Tibial nerve (tissue), 4 donors: ENCODE measurements at regions not wholly inside any gene's neighbourhood (a gene's known extent, or its start where the extent isn't known, plus 50 kb on each side); places are given as distances from the start of the nearest gene placed in this dataset.

Experiments used
- DNase-seq, 2 donors: peaks; one replicate each; pipeline ENCODE4 v3.0.0-alpha.2; 2019; ENCODE audit warnings: low spot score in 2 of 2
- H3K27ac ChIP-seq, 4 donors: fragments of 200-600 bp; sonication (generic) in 3 of 4; one replicate each; pipeline ENCODE4 v1.5.1; 2017 to 2019; ENCODE audit warnings: mild to moderate bottlenecking in 1 of 4
- H3K27me3 ChIP-seq, 2 donors: fragments of 200-600 bp; sonication (generic) in 1 of 2; one replicate each; pipeline versions ENCODE4 v1.5.1 to v1.6.0; 2017 to 2019
- H3K36me3 ChIP-seq, 3 donors: fragments of 200-600 bp; sonication (generic); one replicate each; pipeline ENCODE4 v1.5.1; 2018 to 2019
- H3K4me1 ChIP-seq, 4 donors: fragments of 200-600 bp; sonication (generic) in 3 of 4; one replicate each; pipeline ENCODE4 v1.5.1; 2017 to 2019
- H3K4me3 ChIP-seq, 4 donors: fragments of 200-600 bp; sonication (generic) in 3 of 4; one replicate each; pipeline ENCODE4 v1.5.1; 2017 to 2019; ENCODE audit warnings: mild to moderate bottlenecking in 1 of 4, moderate library complexity in 1 of 4
- H3K9me3 ChIP-seq, 4 donors: fragments of 200-600 bp; sonication (generic) in 3 of 4; one replicate each; pipeline ENCODE4 v1.5.1; 2017 to 2019
- CTCF ChIP-seq, 5 experiments: fragments of 200-600 bp in 3 of 5; fragments of 450-650 bp in 2 of 5; sonication (generic) in 3 of 5; IDR thresholded peaks; one replicate each; pipeline ENCODE4 v1.5.1; 2016 to 2019; ENCODE audit warnings: antibody characterized with exemption in 5 of 5, mild to moderate bottlenecking in 3 of 5, moderate library complexity in 2 of 5
- EP300 ChIP-seq, 2 donors: sonication (generic); formaldehyde crosslinking; IDR thresholded peaks; one replicate each; pipeline ENCODE4 v1.6.1; 2017; ENCODE audit warnings: antibody characterized with exemption in 2 of 2, mild to moderate bottlenecking in 1 of 2
- POLR2A ChIP-seq, 2 donors: fragments of 450-650 bp; IDR thresholded peaks; one replicate each; pipeline ENCODE4 v1.6.1; 2017; ENCODE audit warnings: antibody characterized with exemption in 2 of 2, mild to moderate bottlenecking in 2 of 2, moderate library complexity in 2 of 2
- whole genome bisulfite sequencing, 2 donors: methylation state at CpG; one replicate each; pipeline ENCODE4 v1.1.5; 2018; 5-methylcytosine and 5-hydroxymethylcytosine counted together

GRCh38 chr2:21500401-21500945 lies 376.7 kb downstream of the TDRD15 start:
- Histone ChIP-seq H3K9me3 (no peaks in the 10 kb centered on the region), H3K36me3 (no peaks in the 10 kb centered on the region), H3K4me3 (no peak overlapping the region), H3K27ac (no peak overlapping the region), H3K27me3 (no peaks in the 10 kb centered on the region), H3K4me1 (no peaks in the 10 kb centered on the region)
- WGBS, 2 donors, result 67 to 74% methylated on average over 4 of the region's 4 CpGs
- no peak for DNase-seq
- no peak for TF ChIP-seq EP300 (IDR thresholded peaks at IDR 0.05)
- TF ChIP-seq POLR2A (IDR thresholded peaks at IDR 0.05), result no peak
- no peak for TF ChIP-seq CTCF (IDR thresholded peaks at IDR 0.05)

DNA sequence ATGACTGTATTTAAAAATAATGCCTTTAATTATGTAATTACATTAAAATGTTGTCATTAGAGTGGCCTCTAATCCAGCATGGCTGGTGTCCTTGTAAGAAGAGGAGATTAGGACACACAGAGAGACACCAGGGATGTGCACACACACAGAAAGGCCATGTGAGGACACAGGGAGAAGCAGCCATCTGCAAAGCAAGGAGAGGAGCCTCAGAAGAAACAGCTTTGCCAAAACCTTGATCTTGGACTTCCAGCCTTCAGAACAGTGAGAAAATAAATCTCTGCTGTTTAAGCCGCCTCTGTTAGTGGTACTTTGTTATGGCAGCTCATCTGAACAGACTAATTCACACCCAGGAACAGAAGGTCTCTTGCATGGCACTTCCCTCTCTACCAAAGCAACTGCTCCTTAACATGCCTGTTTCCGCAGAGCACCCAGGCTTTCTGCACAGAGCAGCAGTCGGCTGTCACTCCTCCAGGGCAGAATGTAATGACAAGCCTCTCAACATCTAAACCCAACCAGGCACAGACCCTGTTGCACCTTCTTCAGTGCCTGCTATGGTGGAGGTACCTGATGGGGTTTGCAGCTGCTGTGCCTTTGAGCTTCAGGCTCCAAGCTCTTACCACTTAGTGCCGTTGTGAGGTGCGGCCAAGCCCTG lies 377.7 kb downstream of the TDRD15 start:
- Histone ChIP-seq H3K9me3 (no peaks in the 10 kb centered on the region), H3K4me1 (no peaks in the 10 kb centered on the region), H3K27me3 (no peaks in the 10 kb centered on the region), H3K36me3 (no peaks in the 10 kb centered on the region), H3K4me3 (no peak overlapping the region), H3K27ac (no peak overlapping the region)
- 67 to 79% methylated on average over 4 to 5 of the region's 5 CpGs for WGBS, 2 donors
- TF ChIP-seq CTCF (IDR thresholded peaks at IDR 0.05) (no peak), EP300 (IDR thresholded peaks at IDR 0.05) (no peak)
- DNase-seq, result no peak

GRCh38 chr2:21515903-21516302 lies 392.1 kb downstream of the TDRD15 start:
- no peak overlapping the region for H3K4me3 ChIP-seq
- WGBS, 2 donors, result 89 to 95% methylated on average over 1 of the region's 1 CpG
- TF ChIP-seq CTCF (IDR thresholded peaks at IDR 0.05), result no peak
- TF ChIP-seq POLR2A (IDR thresholded peaks at IDR 0.05), result no peak
- TF ChIP-seq EP300 (IDR thresholded peaks at IDR 0.05), result no peak
- H3K27me3 ChIP-seq, result no peaks in the 10 kb centered on the region
- H3K9me3 ChIP-seq, result no peaks in the 10 kb centered on the region
- H3K36me3 ChIP-seq, result no peaks in the 10 kb centered on the region
- H3K4me1 ChIP-seq, result no peaks in the 10 kb centered on the region
- H3K27ac ChIP-seq, result no peak overlapping the region
- no peak for DNase-seq

- H3K27ac ChIP-seq, result no peak overlapping the region
- H3K36me3 ChIP-seq, result no peaks in the 10 kb centered on the region
- H3K4me3 ChIP-seq, result no peak overlapping the region
- no peak for DNase-seq
- WGBS, 2 donors, result 81 to 90% methylated on average over 1 of the region's 1 CpG
- no peak for TF ChIP-seq CTCF (IDR thresholded peaks at IDR 0.05)
- H3K4me1 ChIP-seq, result no peaks in the 10 kb centered on the region
- H3K9me3 ChIP-seq, result no peaks in the 10 kb centered on the region
- no peaks in the 10 kb centered on the region for H3K27me3 ChIP-seq
Observed at GRCh38 chr2:21519412-21519811, 395.6 kb downstream of the TDRD15 start.

GRCh38 chr2:21519821-21520220 lies 396.1 kb downstream of the TDRD15 start:
- no peak for TF ChIP-seq EP300 (IDR thresholded peaks at IDR 0.05)
- TF ChIP-seq POLR2A (IDR thresholded peaks at IDR 0.05), result no peak
- TF ChIP-seq CTCF (IDR thresholded peaks at IDR 0.05), result no peak
- Histone ChIP-seq H3K27me3 (no peaks in the 10 kb centered on the region), H3K4me3 (no peak overlapping the region), H3K27ac (no peak overlapping the region), H3K36me3 (no peaks in the 10 kb centered on the region), H3K9me3 (peaks cover 0 to under 1% (median 0%) of the 10 kb centered on the region in 4 donors), H3K4me1 (no peaks in the 10 kb centered on the region)
- no peak for DNase-seq
- WGBS, 2 donors, result 71 to 75% methylated on average over 4 of the region's 4 CpGs
